Inflammatory macrophage (primary cell): ENCODE measurements at regions not wholly inside any gene's neighbourhood (a gene's known extent, or its start where the extent isn't known, plus 50 kb on each side); places are given as distances from the start of the nearest gene placed in this dataset.
A peak's percentile ranks its signal among the peaks of the same experiment; 100 is the strongest.

Source experiments
- DNase-seq, 2 donors: peaks; one replicate each; pipeline ENCODE4 v3.0.0-alpha.2; 2020 to 2022

DNA sequence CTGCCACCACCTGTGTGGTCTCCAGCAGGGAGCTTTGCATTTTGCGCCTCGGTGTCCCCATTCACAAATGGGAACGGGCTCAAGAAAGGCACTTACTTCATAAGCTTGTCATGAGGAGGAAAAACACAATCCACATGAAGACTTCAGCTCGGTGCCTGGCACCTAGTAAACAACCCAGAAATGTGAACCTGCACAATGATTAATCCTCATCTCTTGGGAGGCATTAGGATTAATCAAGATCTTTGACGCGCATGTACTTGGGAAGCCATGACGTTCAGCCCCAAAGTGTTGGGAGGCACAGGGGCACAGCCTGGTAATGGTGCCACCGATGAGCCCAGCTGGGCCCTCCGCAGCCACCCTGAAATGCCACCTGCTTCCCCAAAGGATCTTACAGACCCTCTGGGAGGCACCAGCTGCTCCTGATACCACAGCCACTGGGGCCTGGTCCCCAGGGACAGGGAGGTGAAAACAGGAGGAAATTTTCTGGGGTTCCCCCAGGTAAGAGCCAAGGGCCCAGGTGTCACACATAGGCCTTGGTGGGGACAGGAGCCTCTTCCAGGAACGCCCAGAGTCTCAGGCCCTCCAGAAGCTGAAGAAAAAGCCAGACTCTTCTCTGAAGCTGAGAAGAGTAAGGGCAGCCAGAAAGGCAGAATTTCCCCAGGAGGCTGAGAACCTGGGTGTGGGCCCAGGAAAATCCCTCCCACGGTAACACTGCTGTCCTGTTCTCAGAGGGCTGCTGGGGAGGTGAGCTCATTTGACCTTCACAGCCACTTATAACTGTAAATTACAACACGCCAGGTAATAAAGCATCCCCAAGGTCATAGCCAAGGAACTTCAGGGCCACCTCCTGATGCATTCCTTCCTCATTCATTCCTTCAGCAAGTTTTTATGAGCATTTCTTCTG lies 507.5 kb downstream of the SHQ1 start:
- no peak for DNase-seq

DNA sequence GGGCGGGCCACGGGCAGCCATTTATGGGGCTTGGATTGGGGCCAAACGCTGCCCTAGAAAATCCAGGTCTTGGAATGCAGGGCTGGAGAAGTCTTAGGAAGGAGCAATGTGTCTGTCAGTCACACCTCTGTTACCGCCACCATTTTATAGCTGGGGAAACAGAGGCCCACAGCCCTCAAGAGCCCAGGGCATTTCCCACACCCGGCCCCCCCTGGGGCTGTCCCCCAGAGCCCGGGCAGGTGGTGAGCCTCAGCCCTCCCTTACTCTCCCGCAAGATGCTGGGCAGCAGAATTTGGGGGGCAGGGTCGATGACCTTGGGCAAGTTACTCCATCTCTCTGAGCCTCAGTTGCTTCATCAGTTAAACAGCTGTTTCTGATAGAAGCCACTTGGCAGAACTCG lies 508.2 kb downstream of the SHQ1 start:
- no peak for DNase-seq

DNA sequence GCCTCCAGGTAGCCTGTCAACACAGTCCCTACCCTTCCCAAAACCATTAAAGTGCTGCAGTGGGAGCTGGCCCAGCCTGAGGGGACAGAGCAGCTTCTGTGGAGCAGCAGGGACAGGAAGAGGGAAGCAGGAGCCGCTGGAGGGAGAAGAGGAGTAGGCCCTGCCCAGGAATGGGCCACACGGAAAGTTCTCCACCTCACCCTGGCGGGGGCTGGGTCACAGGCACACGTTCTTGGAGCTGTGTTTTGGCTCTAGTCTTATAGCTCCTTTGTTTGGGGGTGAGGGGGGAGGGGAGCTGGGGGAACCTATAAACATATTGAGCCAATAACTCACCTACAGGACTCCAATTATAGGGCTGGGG lies 508.6 kb downstream of the SHQ1 start:
- DNase-seq = no peak

DNA sequence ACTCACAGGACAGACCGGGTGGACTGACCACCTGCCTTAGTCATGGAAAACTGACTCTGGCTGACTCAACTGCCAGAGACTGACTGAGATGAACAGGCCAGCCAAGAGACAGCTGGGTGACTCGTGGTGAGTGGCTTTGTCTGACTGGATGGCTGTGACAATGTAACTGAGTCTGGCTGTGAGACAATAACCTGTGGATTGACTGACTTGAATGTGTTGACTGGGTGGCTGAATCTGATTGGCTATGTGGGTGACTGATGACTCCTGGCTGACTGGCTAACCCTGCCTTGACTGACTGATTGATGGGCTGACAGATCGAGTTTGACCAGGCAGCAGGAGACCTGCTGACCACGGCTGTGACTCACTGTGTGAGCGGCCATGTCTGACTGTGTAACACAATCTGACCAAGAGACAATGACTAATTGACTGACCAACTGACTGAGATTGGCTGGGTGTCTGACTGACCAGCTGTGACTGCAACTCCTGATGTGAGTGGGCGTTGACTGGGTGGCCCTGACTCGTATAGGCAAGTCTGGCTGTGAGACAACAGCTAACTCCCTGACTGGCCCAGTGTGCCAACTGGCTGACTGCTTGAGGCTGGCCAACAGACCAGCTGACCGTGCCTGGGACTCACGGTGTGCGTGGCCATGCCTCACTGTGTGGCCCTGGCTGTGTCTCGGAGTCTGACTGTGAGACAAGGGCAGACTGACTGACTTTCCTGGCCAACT lies 509.1 kb downstream of the SHQ1 start:
- peak; percentile 84 to 93 for DNase-seq

DNA sequence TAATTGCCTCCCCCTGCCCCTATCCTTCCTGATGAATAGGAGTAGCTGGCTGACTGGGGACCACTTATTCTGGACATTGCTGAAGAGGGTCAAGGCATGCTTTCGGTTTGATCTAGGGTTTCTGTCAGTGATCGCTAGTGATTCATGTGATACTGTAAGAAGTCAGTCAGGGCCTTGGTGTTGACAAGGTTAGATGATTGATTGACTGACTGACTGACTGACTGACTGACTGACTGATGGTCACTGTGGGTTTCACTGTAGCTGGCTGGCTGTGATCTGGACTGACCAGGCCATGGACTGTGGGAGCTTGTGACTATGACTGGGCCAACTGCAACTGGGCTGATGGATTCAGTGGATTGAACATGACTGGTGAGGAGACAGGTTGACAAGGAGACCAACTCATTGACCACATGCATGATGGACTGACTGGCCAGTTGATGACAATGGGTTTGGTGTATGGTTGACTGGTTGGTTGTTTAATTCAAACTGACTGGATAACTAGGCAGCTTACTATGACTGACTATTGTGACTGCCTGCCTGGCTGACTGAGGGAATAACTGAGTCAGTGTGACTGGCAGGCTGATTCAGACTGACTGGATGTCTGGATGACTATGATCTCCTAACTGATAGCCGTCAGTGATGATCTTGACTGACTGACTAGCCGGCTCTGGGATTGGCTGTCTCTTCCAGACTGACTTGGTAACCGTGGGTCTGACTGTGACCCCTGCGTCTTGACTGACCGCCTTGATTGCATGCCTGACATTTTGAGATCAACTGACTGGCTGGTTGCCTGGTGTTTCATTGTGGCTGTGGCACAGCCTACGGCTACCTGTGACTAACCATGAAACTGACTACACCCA lies 509.9 kb downstream of the SHQ1 start:
- DNase-seq = no peak

DNA sequence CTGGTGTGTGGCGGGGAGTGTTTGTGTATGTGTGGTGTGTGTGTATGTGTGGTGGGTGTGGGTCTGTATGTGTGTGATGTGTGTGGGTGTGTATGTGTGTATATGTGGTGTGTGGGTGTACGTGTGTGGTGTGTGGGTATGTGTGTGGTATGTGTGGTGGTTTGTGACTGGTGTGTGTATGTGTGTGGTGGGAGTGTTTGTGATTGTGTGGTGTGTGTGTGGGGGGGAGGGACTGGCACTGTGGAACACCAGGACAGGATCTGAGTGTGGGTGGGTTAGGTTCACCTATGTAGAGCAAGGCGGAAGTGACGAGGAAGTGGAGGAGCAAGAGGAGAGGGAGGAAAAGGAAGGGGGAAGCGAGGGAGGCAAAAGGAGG lies 510.8 kb downstream of the SHQ1 start:
- no peak for DNase-seq

DNA sequence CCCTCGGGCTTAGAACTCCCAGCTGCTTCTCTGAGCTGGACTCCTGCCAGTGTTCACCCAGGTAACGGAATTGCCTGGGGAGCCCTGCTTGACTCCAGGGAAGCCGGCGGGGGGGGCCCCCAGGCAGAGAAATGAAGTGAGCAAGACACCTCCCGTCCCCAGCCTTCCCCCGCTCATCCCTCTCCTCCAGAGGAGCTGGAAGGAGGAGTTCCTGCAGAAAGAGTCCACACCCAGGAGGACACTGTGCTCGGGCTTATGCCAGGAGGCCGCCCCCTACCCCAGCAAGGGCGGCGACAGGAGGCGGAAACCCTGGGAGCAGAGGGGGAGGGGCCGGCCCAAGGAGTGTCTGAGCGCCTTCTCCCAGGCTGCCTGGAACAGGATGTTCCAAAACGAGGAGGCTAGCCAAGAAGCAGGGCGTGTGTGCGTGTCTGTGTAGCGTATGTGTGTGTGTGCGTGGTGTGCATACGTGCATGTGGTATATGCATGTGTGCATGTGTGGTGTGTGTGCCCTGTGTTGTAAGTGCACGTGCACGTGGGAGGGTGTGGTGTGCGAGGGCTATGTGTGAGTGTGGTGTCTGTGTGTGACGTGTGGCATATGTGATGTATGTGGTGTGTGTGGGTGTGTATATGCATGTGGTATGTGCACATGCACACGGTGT lies 511.3 kb downstream of the SHQ1 start:
- DNase-seq = no peak

DNA sequence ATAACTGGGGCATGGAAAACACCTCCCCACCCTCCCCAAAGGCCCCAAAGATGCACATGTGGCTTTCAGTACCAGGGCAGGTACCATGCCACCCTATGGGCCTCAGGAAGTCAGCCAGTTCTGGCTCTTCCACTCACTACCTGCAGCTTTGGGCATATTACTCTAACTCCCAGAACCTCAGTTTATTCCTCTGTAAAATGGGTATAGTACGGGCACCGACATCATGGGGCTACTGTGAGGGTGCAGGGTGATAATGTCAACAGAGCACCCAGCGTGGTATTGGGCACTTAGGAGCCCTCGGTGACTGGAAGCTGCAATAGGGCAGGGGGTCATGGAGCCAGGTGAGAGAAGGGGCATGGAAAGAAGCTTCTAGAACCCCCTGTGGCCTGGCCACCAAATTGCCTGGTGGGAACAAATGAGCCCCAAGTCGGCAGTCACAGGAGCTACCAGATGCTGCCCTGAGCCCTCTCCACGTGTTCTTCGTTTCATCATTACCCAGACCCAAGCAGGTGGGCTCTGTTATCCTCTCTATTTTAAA lies 512.1 kb downstream of the SHQ1 start:
- DNase-seq = no peak

DNA sequence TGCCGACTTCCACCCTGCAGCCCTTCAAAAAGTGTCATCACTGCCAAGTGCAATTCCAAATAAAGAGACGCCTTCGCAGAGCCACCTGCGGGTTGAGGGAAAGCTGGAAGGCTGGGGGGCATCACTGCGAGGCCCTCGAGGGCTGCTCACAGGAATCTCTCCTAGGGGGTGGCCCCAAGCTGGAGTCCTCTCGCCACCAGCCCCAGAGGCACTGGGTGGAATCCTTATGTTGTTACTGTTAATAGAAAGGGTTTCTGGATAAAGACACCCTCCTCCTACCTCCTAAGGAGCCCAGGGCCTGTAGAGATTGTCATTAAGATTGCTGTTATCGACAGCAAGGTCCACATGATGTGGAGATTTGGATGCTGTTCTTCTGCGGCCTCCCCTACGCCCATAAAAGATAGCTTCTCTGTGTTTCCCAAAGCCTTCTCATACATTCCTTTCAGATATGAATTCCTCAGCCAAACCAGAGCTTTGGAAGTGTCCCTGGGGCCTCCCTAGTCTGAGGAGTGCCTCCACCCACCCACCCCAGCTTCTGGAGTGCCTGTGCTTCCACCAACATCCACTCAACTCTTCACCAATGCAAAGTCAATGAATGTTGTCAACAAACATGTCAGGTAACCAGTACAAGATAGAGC lies 512.7 kb downstream of the SHQ1 start:
- DNase-seq = no peak

DNA sequence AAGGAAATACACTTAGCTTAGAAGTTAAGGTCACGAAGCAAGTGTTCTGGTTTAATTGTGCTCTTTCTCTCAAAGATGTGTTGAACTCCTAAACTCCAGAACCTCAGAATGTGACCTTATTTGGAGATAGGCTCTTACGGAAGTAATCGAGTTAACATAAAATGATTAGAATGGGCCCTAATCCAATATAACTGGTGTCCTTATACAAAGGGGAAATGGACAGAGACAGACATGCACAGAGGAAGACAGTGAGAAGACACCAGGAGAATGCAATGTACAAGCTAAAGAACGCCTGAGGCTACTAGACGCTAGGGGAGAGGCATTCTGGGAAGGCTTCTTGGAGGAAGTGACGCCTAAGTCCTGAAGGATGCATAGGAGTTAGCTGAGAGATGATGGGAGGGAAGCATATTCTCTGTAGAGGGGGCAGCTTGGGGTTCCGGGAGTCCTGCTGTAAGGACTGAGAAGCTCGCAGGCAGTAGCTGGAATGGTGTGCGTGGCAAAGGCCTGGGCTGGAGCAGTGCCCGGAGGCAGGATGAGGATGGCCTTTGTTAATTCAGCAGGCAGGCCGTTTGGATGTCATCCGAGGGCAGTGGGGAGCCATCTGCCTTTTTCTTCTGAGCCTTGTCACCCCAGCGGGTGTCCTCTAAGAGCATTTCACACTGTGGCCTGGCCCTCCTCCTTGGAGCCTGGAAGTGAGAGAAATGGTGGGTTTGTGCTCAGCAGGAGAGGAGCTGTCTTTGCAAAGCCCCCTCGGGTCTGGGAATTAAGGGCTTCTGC lies 513.4 kb downstream of the SHQ1 start:
- DNase-seq = no peak

DNA sequence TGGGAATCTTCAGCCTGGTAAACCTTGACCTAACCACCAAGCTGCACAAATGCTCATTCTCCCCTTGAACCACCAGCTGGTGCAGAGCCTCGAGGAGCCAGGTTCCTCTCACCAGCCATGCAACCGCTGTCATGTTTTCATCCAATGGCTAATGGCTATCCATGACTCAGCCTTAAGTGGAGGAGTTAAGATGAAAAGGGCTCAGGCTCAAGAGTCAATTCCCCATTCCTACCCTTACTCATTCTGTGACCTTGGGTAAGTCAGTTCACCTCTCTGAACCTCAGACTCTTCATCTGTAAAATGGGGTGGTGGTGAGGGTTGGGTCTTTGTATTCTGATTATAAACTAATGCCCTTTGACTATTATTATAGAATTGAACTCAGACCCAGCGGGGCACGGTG lies 515.6 kb downstream of the SHQ1 start:
- DNase-seq = peak in 1 of 2 donors; percentile 51

DNA sequence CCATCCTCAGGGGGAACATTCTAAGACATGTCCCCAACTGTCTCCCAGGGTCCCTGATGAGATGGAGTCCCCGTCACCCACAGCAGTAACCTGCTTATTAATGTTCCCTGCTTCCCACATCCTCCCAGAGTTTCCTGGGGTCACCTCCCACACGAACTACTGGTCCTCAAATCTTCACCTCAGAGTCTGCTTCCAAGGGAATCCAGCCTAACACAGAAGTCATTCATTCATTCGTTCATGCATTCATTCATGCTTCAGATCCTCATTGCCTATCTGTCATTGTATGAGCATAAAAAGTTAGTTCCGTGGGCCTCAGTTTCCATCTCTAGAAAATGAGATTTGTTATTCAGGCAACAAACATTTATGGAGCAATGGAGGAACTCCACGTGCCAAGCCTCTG lies 516.2 kb downstream of the SHQ1 start:
- no peak for DNase-seq

DNA sequence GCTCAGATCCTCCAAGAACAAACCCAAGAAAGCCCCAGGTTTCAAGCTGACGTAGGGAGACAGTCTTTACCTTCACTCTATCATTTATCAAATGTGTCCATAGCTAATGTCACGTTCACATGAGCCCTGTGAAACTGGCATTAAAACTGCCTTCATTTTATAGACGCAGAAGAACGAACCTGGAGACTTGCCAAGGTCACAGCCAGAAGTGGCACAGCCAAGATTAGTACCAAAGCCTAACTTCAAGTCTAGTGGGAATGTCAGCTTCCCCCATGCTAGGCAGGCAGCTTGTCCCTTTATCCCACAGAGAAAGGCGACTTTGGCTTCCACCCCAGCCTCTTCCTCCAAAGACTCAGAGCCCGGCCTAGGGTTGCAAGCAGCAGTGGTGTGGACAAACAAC lies 517.2 kb downstream of the SHQ1 start:
- no peak for DNase-seq

DNA sequence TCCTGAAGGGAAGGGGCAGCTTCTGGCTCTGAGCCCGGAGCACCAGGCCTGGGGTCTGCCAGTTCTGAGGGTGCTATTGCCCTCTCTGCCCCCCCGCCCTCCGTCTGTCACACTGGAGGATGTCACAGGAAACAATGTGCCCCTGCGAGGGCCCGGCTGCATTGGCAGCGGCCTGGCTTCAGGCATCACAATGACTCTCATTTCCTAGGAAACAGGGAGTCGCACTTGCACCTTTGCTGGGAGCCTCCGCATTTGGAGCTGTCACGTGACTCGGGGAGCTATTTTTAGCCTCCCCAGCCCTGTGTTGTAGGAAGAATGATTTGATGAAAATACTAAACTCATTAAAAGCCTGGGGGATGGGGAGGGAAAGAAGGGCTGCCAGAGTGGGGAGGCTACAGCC lies 518.9 kb downstream of the SHQ1 start:
- no peak for DNase-seq

DNA sequence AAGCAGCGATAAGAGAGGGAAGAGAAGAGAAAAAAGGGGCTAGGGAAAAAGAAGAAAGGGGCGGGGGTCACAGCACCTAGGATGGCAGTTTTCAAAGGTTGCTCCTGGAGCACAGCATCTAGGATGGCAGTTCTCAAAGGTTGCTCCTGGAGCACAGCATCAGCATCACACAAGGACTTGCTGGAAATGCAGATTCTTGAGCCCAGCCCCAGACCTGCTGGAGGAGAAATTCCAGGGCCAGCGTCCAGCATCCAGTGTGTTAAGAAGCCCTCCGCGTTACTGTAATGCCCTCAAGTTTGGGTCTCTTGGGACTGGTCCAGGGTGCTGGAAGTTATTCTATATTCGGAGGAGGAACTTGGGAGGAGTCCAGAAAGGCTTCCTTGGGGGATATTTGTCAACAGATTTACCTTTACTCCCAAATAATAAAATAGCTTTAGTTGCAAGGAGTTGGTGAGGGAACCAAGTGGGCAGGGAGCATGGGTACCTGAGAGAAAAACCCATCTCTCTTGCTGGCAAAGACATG lies 519.4 kb downstream of the SHQ1 start:
- DNase-seq = no peak

DNA sequence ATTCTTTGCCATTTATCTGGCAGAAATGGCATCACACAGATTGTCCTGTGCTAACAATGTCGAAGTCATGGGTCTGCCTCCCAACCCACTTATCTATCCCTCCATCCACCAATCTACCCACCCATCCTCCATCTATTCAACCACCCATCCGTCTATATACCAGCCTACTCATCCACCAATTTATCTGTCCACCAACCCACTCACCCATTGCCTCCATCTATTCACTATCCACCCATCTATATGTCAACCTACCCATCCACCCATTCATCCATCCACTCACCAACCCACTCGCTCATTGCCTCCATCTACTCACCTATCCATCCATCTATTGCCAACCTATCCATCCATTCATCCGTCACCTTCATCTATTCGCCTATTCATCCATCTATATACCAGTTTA lies 521.2 kb downstream of the SHQ1 start:
- DNase-seq = no peak

DNA sequence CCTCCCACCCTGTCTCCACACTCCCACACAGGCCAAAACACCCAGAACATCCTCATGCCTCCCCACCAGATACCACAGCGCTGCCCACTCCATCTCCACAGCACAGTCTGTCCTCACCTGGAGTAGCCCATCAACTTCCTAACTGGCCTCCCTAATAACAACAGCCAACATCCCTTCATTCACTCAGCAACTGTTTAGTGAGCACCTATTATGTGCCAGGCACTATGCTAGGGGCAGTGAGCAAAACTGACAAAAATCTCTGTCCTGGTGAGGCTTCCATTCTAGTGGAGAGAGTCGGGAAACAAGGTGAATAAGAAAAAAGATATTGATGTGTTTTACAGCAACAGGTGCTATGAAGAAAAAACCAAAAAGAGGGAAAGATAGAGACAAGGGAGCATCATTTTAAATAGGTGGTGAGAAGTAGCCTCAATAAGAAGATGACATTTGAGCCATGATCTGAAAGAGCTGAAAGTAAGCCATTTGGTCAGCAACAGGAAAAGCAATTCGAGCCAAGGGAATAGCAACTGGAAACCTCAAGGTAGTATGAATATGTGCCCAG lies 523.9 kb downstream of the SHQ1 start:
- no peak for DNase-seq

DNA sequence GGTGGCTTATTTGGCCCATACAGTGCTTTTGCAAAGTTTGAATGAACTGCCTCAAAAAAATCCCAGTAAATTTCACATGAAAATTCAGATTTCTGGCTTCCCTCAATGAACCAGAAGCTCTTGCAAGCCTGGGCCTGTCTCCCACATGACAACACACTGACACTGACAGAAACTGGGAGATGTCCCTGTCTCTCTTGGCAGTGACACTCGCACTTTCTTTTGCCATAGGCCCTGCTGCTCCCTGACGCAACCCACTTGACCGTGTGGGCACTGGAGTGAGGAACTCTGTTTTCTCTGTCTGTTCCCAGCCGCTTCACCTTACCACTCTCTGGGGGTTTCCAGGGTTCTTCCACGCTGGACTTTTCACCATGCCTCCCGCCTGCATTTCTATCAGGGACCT lies 524.5 kb downstream of the SHQ1 start:
- peak in 1 of 2 donors; percentile 67 for DNase-seq

DNA sequence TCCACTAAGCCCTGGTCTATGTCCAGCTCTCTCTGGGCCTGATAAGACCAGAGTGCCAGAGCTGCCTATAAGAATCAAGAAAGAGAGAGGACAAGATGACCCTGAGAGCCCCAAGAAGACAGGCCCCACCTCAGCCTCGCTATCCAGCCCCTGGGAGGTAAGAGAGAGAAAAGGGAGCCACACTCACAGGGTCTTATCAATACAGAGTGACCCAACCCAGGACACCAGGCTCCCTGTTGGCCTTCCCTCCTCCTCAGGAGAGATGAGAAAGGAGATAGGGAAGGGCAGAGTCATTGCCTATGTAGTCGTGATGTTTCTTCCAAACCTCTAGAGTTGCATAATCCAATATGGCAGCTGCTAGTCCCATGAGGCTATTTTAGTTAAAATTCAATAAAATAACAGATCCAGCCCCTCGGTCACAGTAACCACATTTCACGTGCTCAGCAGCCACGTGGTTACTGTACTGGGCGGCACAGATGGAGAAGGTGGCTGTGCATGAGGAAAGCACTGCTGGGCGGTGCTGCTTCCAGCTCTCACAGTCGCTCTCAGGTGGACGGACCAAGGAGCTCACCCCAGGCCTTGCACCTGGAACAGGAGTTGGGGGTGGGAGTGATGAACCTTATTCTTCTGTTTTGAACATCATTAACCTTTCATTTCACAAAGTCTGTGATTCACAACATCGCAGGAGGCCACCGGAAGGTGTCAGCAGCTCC lies 525.8 kb downstream of the SHQ1 start:
- DNase-seq = no peak

DNA sequence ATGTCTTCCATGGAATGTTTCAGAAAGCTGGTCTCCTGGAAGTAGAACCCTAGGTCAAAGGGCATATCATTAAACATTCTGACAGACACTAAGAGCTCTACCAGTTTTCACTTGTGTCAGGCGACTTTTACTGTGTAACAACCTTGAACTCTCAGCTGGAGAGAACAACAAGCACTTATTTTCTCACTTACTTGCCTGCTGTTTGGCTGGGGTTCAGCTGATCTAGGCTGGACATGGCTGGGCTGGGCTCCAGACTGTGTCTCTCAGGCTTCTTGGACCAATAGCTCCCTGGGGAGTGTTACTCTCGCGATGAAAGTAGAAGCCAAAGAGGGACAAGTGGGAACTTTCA lies 527.3 kb downstream of the SHQ1 start:
- DNase-seq = no peak
